ENCODE measurements at regions not wholly inside any gene's neighbourhood (a gene's known extent, or its start where the extent isn't known, plus 50 kb on each side); places are given as distances from the start of the nearest gene placed in this dataset.

DNA sequence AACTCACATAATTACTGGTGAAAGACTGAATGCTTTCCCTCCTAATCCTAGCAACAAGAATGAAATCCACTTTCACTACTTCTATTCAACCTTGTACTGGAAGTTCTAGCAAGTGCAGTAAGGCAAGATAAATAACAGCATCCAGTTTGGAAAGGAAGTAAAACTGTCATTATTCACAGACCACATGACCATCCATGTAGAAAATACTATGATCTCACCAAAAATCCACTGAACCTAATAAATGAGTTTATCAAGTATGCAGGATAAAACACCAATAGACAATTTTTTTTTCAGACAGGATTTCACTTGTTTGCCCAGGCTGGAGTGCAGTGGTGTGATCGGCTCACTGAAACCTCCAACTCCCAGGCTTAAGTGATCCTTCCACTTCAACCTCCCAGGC lies 117.7 kb downstream of the TMEM167A start:
- no peak overlapping the region for H3K4me2 ChIP-seq (ENCODE audit: low read depth, low read length)
- no peak overlapping the region for H3K27ac ChIP-seq (ENCODE audit: extremely low read length, insufficient read depth, low read length)
- BruUV-seq (replicated peaks) = no TSS peak
- no peak for DNase-seq (ENCODE audit: low spot score)
- no peak overlapping the region for H3K4me3 ChIP-seq (replicated peaks in 1 of 3; ENCODE audit: insufficient read depth in 1 of 3, low read depth in 2 of 3, low read length in 3 of 3)
- POLR2A ChIA-PET = no interaction called here
- H3K9me3 ChIP-seq (ENCODE audit: low read length) = no peaks in the 10 kb centered on the region; the same call in 1 of the 2 replicates
- 72% methylated on average over 1 of the region's 1 CpG for WGBS (ENCODE audit: low lambda C conversion rate)
- H3K4me1 ChIP-seq (ENCODE audit: insufficient read depth, low read length) = no peaks in the 10 kb centered on the region
- no peak for FAIRE-seq
- CTCF ChIA-PET (ENCODE audit: low intra/inter-chr PET ratio, low total read pairs) = no interaction called here
- no peak overlapping the region for H3K9ac ChIP-seq (ENCODE audit: insufficient read depth, low read depth, low read length)
- H3K36me3 ChIP-seq (replicated peaks in 1 of 2; ENCODE audit: control insufficient read depth in 1 of 2, insufficient read depth in 2 of 2, low read length in 2 of 2) = no peaks in the 10 kb centered on the region
- intact Hi-C loops (cut with micrococcal nuclease; ENCODE audit: unreplicated experiment) (no loop called here), in situ Hi-C loops (cut with HindIII; ENCODE audit: extremely low pct_ligation_motif_present, low pct_unique_long_range_greater_than_20kb) (no loop called here)
- H4K20me1 ChIP-seq (ENCODE audit: insufficient read depth, low read length) = no peaks in the 10 kb centered on the region
- ATAC-seq = no peak
- no peaks in the 10 kb centered on the region; a peak in 1 of 5 replicates for H3K27me3 ChIP-seq (ENCODE audit: control insufficient read depth in 1 of 2, insufficient read depth in 2 of 2, low read length in 2 of 2)
- H2AFZ ChIP-seq (ENCODE audit: low read length) = no peak overlapping the region
- no peaks in the 10 kb centered on the region for H3K79me2 ChIP-seq (ENCODE audit: insufficient read depth, low read length)
- no peak for TF ChIP-seq STAT6 (CRISPR knock-in tag; IDR thresholded peaks at IDR 0.05; ENCODE audit: borderline replicate concordance)
- TF ChIP-seq CC2D1A (CRISPR knock-in tag; IDR thresholded peaks at IDR 0.05) = no peak
- TF ChIP-seq SIX4 (CRISPR knock-in tag; IDR thresholded peaks at IDR 0.05) = no peak
- no peak for TF ChIP-seq ZNF709 (CRISPR knock-in tag; IDR thresholded peaks at IDR 0.05)
- TF ChIP-seq ZNF777 (CRISPR knock-in tag; IDR thresholded peaks at IDR 0.05) = no peak
- no peak for TF ChIP-seq ZNF570 (CRISPR knock-in tag; IDR thresholded peaks at IDR 0.05; ENCODE audit: borderline replicate concordance)
- TF ChIP-seq SATB2 (CRISPR knock-in tag; IDR thresholded peaks at IDR 0.05) = no peak
- TF ChIP-seq ZSCAN29 (CRISPR knock-in tag; conservative IDR thresholded peaks at IDR 0.05) = no peak
- no peak for TF ChIP-seq ZBTB38 (CRISPR knock-in tag; IDR thresholded peaks at IDR 0.05)
- TF ChIP-seq PCBP1 (IDR thresholded peaks at IDR 0.05; ENCODE audit: borderline replicate concordance, low read depth, low read length) = no peak
- TF ChIP-seq, protein P1, sequence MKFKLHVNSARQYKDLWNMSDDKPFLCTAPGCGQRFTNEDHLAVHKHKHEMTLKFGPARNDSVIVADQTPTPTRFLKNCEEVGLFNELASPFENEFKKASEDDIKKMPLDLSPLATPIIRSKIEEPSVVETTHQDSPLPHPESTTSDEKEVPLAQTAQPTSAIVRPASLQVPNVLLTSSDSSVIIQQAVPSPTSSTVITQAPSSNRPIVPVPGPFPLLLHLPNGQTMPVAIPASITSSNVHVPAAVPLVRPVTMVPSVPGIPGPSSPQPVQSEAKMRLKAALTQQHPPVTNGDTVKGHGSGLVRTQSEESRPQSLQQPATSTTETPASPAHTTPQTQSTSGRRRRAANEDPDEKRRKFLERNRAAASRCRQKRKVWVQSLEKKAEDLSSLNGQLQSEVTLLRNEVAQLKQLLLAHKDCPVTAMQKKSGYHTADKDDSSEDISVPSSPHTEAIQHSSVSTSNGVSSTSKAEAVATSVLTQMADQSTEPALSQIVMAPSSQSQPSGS (CRISPR knock-in tag; IDR thresholded peaks at IDR 0.05) = no peak
- TF ChIP-seq, protein P2, sequence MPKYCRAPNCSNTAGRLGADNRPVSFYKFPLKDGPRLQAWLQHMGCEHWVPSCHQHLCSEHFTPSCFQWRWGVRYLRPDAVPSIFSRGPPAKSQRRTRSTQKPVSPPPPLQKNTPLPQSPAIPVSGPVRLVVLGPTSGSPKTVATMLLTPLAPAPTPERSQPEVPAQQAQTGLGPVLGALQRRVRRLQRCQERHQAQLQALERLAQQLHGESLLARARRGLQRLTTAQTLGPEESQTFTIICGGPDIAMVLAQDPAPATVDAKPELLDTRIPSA (CRISPR knock-in tag; IDR thresholded peaks at IDR 0.05; ENCODE audit: borderline replicate concordance) = no peak

Data from HepG2 (cell line).